ENCODE measurements at regions not wholly inside any gene's neighbourhood (a gene's known extent, or its start where the extent isn't known, plus 50 kb on each side); places are given as distances from the start of the nearest gene placed in this dataset.

DNA sequence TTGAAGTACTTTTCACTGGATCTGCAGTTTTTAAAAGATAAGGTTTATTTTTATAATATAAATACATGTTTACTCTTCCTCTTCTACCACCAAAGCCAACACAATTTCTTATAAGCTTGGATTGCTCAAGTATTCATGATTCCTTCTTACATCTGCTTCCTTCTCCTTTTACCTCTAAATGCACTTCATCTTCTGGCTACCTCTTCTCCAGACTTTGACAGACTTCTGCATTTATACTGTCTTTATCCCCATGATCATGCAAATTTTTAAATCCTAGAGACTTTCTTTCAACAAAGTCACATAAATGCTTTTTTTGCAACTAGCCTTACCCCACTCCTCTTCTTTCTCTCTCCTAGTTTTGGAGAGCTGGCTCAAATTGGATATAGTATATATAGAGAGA is 142.9 kb downstream of the TFAP2B start:
- Histone ChIP-seq H3K27ac (ENCODE audit: control insufficient read depth, insufficient read depth, low read length) (no peak overlapping the region), H3K9ac (ENCODE audit: control insufficient read depth, extremely low read depth, insufficient read depth, low read length) (no peak overlapping the region), H3K36me3 (ENCODE audit: control insufficient read depth in 2 of 2, extremely low read depth in 1 of 2, insufficient read depth in 2 of 2, low read length in 2 of 2) (no peaks in the 10 kb centered on the region), H3K79me2 (ENCODE audit: control insufficient read depth, insufficient read depth, low read length) (no peaks in the 10 kb centered on the region), H3K9me1 (ENCODE audit: control insufficient read depth, extremely low read depth, insufficient read depth, low read length) (no peaks in the 10 kb centered on the region), H2AFZ (ENCODE audit: control insufficient read depth, low read length) (no peak overlapping the region), H4K20me1 (ENCODE audit: control insufficient read depth, extremely low read depth, insufficient read depth, low read length) (no peaks in the 10 kb centered on the region), H3K4me2 (ENCODE audit: control insufficient read depth, extremely low read depth, insufficient read depth, low read depth, low read length) (no peak overlapping the region), H3K9me3 (ENCODE audit: control insufficient read depth, low read depth, low read length) (no peaks in the 10 kb centered on the region), H3K4me1 (ENCODE audit: control insufficient read depth, extremely low read depth, insufficient read depth, low read length) (no peaks in the 10 kb centered on the region), H3K4me3 (ENCODE audit: control insufficient read depth in 2 of 3, extremely low read depth in 1 of 3, insufficient read depth in 2 of 3, low read depth in 1 of 3, low read length in 3 of 3) (no peak overlapping the region), H3K27me3 (ENCODE audit: control insufficient read depth, extremely low read depth, insufficient read depth, low read length) (no peaks in the 10 kb centered on the region)
- no peak for FAIRE-seq
- DNase-seq (ENCODE audit: low read depth, low spot score) = no peak
- dilution Hi-C loops (cut with MboI; ENCODE audit: extremely low pct_ligation_motif_present, low sequenced_read_pairs) = no loop called here
- no peak for TF ChIP-seq EZH2 (IDR thresholded peaks at IDR 0.05; ENCODE audit: low read length)
- TF ChIP-seq, protein P1, sequence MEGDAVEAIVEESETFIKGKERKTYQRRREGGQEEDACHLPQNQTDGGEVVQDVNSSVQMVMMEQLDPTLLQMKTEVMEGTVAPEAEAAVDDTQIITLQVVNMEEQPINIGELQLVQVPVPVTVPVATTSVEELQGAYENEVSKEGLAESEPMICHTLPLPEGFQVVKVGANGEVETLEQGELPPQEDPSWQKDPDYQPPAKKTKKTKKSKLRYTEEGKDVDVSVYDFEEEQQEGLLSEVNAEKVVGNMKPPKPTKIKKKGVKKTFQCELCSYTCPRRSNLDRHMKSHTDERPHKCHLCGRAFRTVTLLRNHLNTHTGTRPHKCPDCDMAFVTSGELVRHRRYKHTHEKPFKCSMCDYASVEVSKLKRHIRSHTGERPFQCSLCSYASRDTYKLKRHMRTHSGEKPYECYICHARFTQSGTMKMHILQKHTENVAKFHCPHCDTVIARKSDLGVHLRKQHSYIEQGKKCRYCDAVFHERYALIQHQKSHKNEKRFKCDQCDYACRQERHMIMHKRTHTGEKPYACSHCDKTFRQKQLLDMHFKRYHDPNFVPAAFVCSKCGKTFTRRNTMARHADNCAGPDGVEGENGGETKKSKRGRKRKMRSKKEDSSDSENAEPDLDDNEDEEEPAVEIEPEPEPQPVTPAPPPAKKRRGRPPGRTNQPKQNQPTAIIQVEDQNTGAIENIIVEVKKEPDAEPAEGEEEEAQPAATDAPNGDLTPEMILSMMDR (optimal IDR thresholded peaks at IDR 0.05 in 1 of 3, IDR thresholded peaks at IDR 0.05 in 1 of 3, conservative IDR thresholded peaks at IDR 0.05 in 1 of 3; ENCODE audit: extremely low read depth in 1 of 3, insufficient read depth in 2 of 3, low read length in 3 of 3) = no peak

DNA sequence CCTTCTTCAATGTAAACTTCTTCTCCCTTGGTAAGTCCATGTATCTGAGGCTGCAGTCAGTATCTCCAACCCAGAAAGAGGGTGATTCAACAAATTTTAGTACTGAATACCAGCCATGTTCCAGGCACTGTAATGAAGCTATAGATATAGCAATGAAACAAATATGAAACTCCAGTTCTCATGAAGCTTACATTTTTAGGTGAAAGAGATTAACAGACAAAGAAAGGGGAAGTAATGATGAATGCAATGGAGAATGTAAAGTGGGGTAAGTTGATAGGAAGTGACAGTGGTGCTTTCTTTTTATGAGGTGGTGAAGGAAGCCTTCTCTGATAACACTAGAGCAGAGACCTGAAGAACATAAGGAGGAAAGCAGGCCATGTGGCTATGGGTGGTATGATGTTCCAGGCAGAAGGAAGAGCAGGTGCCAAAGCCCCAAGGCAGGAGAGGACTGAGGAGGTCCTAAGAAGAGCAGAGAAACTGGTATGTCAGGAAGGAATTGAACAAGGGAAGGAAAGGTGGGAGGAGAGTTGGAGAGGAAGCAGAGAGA is 143.6 kb downstream of the TFAP2B start:
- no peaks in the 10 kb centered on the region for H3K4me1 ChIP-seq (ENCODE audit: control insufficient read depth, extremely low read depth, insufficient read depth, low read length)
- no peak overlapping the region for H3K4me3 ChIP-seq (ENCODE audit: control insufficient read depth in 2 of 3, extremely low read depth in 1 of 3, insufficient read depth in 2 of 3, low read depth in 1 of 3, low read length in 3 of 3)
- dilution Hi-C loops (cut with MboI; ENCODE audit: extremely low pct_ligation_motif_present, low sequenced_read_pairs) = no loop called here
- no peaks in the 10 kb centered on the region for H3K79me2 ChIP-seq (ENCODE audit: control insufficient read depth, insufficient read depth, low read length)
- no peak overlapping the region for H3K4me2 ChIP-seq (ENCODE audit: control insufficient read depth, extremely low read depth, insufficient read depth, low read depth, low read length)
- no peaks in the 10 kb centered on the region for H3K27me3 ChIP-seq (ENCODE audit: control insufficient read depth, extremely low read depth, insufficient read depth, low read length)
- H3K9ac ChIP-seq (ENCODE audit: control insufficient read depth, extremely low read depth, insufficient read depth, low read length) = no peak overlapping the region
- H3K36me3 ChIP-seq (ENCODE audit: control insufficient read depth in 2 of 2, extremely low read depth in 1 of 2, insufficient read depth in 2 of 2, low read length in 2 of 2) = no peaks in the 10 kb centered on the region
- no peak overlapping the region for H2AFZ ChIP-seq (ENCODE audit: control insufficient read depth, low read length)
- DNase-seq (ENCODE audit: low read depth, low spot score) (no peak), FAIRE-seq (no peak)
- H3K9me1 ChIP-seq (ENCODE audit: control insufficient read depth, extremely low read depth, insufficient read depth, low read length) = no peaks in the 10 kb centered on the region
- H4K20me1 ChIP-seq (ENCODE audit: control insufficient read depth, extremely low read depth, insufficient read depth, low read length) = no peaks in the 10 kb centered on the region
- no peak overlapping the region for H3K27ac ChIP-seq (ENCODE audit: control insufficient read depth, insufficient read depth, low read length)
- no peak for TF ChIP-seq EZH2 (IDR thresholded peaks at IDR 0.05; ENCODE audit: low read length)
- TF ChIP-seq, protein P1 (optimal IDR thresholded peaks at IDR 0.05 in 1 of 3, IDR thresholded peaks at IDR 0.05 in 1 of 3, conservative IDR thresholded peaks at IDR 0.05 in 1 of 3; ENCODE audit: extremely low read depth in 1 of 3, insufficient read depth in 2 of 3, low read length in 3 of 3) = no peak
- no peaks in the 10 kb centered on the region for H3K9me3 ChIP-seq (ENCODE audit: control insufficient read depth, low read depth, low read length)

All from keratinocyte (primary cell).